ENCODE measurements at regions not wholly inside any gene's neighbourhood (a gene's known extent, or its start where the extent isn't known, plus 50 kb on each side); places are given as distances from the start of the nearest gene placed in this dataset.

DNA sequence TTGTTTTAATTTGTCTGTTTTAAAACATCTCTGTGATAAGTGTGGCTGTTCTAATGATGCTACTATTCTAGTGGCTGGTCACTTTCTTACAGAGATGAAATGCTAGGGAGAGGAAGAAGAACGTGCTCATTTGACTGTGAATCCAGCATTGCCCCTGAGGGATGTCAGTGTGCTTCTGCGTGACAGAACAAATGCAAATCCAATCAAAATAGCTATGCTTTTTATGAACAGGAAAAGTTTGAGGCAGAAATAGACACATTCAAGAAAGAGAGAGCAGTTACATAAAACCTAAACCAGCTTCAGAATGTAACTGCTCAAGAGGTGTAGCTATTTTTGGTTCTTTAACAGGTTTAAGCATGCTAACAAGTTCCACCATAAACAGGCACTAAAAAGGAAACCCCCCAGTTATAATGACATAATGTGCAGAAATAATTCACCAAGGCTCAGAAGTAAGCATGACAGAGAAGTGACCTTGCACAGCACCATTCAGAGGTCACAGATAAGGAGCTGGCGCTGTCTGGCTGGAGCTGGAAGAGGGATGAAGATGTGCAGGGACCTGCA lies 385.3 kb downstream of the EPM2A start:
- TF ChIP-seq POLR2A (IDR thresholded peaks at IDR 0.05), result no peak
- TF ChIP-seq, protein P1, sequence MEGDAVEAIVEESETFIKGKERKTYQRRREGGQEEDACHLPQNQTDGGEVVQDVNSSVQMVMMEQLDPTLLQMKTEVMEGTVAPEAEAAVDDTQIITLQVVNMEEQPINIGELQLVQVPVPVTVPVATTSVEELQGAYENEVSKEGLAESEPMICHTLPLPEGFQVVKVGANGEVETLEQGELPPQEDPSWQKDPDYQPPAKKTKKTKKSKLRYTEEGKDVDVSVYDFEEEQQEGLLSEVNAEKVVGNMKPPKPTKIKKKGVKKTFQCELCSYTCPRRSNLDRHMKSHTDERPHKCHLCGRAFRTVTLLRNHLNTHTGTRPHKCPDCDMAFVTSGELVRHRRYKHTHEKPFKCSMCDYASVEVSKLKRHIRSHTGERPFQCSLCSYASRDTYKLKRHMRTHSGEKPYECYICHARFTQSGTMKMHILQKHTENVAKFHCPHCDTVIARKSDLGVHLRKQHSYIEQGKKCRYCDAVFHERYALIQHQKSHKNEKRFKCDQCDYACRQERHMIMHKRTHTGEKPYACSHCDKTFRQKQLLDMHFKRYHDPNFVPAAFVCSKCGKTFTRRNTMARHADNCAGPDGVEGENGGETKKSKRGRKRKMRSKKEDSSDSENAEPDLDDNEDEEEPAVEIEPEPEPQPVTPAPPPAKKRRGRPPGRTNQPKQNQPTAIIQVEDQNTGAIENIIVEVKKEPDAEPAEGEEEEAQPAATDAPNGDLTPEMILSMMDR (IDR thresholded peaks at IDR 0.05), result no peak
